ENCODE measurements at regions not wholly inside any gene's neighbourhood (a gene's known extent, or its start where the extent isn't known, plus 50 kb on each side); places are given as distances from the start of the nearest gene placed in this dataset.

GRCh38 chr4:35649778-35650177 is 594.5 kb downstream of the ARAP2 start:
- H3K36me3 Mint-ChIP-seq (ENCODE audit: low read depth), result no peaks in the 10 kb centered on the region
- TF ChIP-seq CTCF (IDR thresholded peaks at IDR 0.05; ENCODE audit: unreplicated experiment in 3 of 3), result no peak
- H3K27ac Mint-ChIP-seq, result no peak overlapping the region
- H3K4me3 Mint-ChIP-seq, result no peak overlapping the region
- no peaks in the 10 kb centered on the region for H3K27me3 Mint-ChIP-seq (ENCODE audit: low read depth)
- no peaks in the 10 kb centered on the region for H3K4me1 Mint-ChIP-seq
- no peaks in the 10 kb centered on the region for H3K9me3 Mint-ChIP-seq

- peaks cover 3% of the 10 kb centered on the region for H3K27me3 Mint-ChIP-seq (ENCODE audit: low read depth)
- no peaks in the 10 kb centered on the region for H3K9me3 Mint-ChIP-seq
- no peak overlapping the region for H3K4me3 Mint-ChIP-seq
- no peaks in the 10 kb centered on the region for H3K4me1 Mint-ChIP-seq
- TF ChIP-seq CTCF (IDR thresholded peaks at IDR 0.05; ENCODE audit: unreplicated experiment in 3 of 3), result no peak
- H3K36me3 Mint-ChIP-seq (ENCODE audit: low read depth), result no peaks in the 10 kb centered on the region
- H3K27ac Mint-ChIP-seq, result no peak overlapping the region
These were observed 592.1 kb downstream of the ARAP2 start for GRCh38 chr4:35652197-35652596.

GRCh38 chr4:35653451-35653850 is 590.9 kb downstream of the ARAP2 start:
- Mint-ChIP-seq H3K36me3 (ENCODE audit: low read depth) (no peaks in the 10 kb centered on the region), H3K4me1 (no peaks in the 10 kb centered on the region), H3K27me3 (ENCODE audit: low read depth) (peaks cover 3% of the 10 kb centered on the region), H3K4me3 (no peak overlapping the region), H3K9me3 (no peaks in the 10 kb centered on the region), H3K27ac (no peak overlapping the region)
- TF ChIP-seq CTCF (IDR thresholded peaks at IDR 0.05; ENCODE audit: unreplicated experiment in 3 of 3), result no peak

- Mint-ChIP-seq H3K36me3 (ENCODE audit: low read depth) (no peaks in the 10 kb centered on the region), H3K4me1 (no peaks in the 10 kb centered on the region), H3K27me3 (ENCODE audit: low read depth) (no peaks in the 10 kb centered on the region), H3K9me3 (peaks cover 2% of the 10 kb centered on the region), H3K4me3 (no peak overlapping the region), H3K27ac (no peak overlapping the region)
- no peak for TF ChIP-seq CTCF (IDR thresholded peaks at IDR 0.05; ENCODE audit: unreplicated experiment in 3 of 3)
These were observed 571.2 kb downstream of the ARAP2 start for GRCh38 chr4:35673137-35673536.

- Mint-ChIP-seq H3K4me1 (no peaks in the 10 kb centered on the region), H3K27ac (no peak overlapping the region), H3K36me3 (ENCODE audit: low read depth) (no peaks in the 10 kb centered on the region), H3K9me3 (peaks cover 30% of the 10 kb centered on the region), H3K27me3 (ENCODE audit: low read depth) (no peaks in the 10 kb centered on the region), H3K4me3 (no peak overlapping the region)
- no peak for TF ChIP-seq CTCF (IDR thresholded peaks at IDR 0.05; ENCODE audit: unreplicated experiment in 3 of 3)
These were observed 559.6 kb downstream of the ARAP2 start for GRCh38 chr4:35684755-35685154.

GRCh38 chr4:35689870-35690269 is 554.4 kb downstream of the ARAP2 start:
- Mint-ChIP-seq H3K4me1 (no peaks in the 10 kb centered on the region), H3K36me3 (ENCODE audit: low read depth) (no peaks in the 10 kb centered on the region), H3K4me3 (no peak overlapping the region), H3K27me3 (ENCODE audit: low read depth) (no peaks in the 10 kb centered on the region), H3K27ac (peak overlapping the region in 2 of 3 experiments; percentile 29 to 68), H3K9me3 (peaks cover 10% of the 10 kb centered on the region)
- no peak for TF ChIP-seq CTCF (IDR thresholded peaks at IDR 0.05; ENCODE audit: unreplicated experiment in 3 of 3)

Data from nephron (organoid).